ENCODE measurements at regions not wholly inside any gene's neighbourhood (a gene's known extent, or its start where the extent isn't known, plus 50 kb on each side); places are given as distances from the start of the nearest gene placed in this dataset.

DNA sequence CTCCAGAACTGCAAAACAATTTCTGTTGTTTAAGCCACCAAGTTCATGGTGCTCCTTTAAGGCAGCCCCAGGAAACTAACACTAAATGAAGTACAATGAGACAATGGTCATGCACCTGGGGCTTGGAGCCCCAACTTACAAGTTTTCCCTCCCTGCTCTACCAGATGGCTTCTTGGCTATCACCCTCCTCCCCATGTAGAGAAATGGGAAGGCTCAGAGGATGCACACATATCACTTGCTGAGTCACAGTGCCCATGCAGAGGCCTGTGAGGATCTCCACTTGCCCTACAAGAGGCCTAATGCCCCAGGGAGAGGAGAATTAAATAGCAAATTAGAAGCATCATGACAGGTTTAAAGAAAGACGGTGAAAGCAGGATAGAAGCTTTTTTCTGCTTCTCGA lies 270.9 kb downstream of the TTC32 start:
- TF ChIP-seq, protein P1, sequence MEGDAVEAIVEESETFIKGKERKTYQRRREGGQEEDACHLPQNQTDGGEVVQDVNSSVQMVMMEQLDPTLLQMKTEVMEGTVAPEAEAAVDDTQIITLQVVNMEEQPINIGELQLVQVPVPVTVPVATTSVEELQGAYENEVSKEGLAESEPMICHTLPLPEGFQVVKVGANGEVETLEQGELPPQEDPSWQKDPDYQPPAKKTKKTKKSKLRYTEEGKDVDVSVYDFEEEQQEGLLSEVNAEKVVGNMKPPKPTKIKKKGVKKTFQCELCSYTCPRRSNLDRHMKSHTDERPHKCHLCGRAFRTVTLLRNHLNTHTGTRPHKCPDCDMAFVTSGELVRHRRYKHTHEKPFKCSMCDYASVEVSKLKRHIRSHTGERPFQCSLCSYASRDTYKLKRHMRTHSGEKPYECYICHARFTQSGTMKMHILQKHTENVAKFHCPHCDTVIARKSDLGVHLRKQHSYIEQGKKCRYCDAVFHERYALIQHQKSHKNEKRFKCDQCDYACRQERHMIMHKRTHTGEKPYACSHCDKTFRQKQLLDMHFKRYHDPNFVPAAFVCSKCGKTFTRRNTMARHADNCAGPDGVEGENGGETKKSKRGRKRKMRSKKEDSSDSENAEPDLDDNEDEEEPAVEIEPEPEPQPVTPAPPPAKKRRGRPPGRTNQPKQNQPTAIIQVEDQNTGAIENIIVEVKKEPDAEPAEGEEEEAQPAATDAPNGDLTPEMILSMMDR (IDR thresholded peaks at IDR 0.05), result no peak
- TF ChIP-seq POLR2A (IDR thresholded peaks at IDR 0.05), result no peak

Measured in adrenal gland (tissue), 5 donors.